ENCODE measurements at regions not wholly inside any gene's neighbourhood (a gene's known extent, or its start where the extent isn't known, plus 50 kb on each side); places are given as distances from the start of the nearest gene placed in this dataset.

- no peak for DNase-seq (ENCODE audit: low read depth)
- no peak overlapping the region for H3K4me3 ChIP-seq (replicated peaks; ENCODE audit: low read depth, low read length)
- TF ChIP-seq CTCF (IDR thresholded peaks at IDR 0.05; ENCODE audit: low read length, missing control alignments), result no peak
These were observed 89.8 kb upstream of the TUT7 start for GRCh38 chr9:86443992-86444391.

- peak; percentile 85 for DNase-seq (ENCODE audit: low read depth)
- peak; percentile 90 for TF ChIP-seq CTCF (IDR thresholded peaks at IDR 0.05; ENCODE audit: low read length, missing control alignments)
- peak overlapping the region; percentile 18 for H3K4me3 ChIP-seq (replicated peaks; ENCODE audit: low read depth, low read length)
These were observed 80.0 kb upstream of the TUT7 start for GRCh38 chr9:86434039-86434726.

- peak; percentile 41 for DNase-seq (ENCODE audit: low read depth)
- no peak overlapping the region for H3K4me3 ChIP-seq (replicated peaks; ENCODE audit: low read depth, low read length)
- no peak for TF ChIP-seq CTCF (IDR thresholded peaks at IDR 0.05; ENCODE audit: low read length, missing control alignments)
These were observed 70.2 kb upstream of the TUT7 start for GRCh38 chr9:86424251-86424891.

GRCh38 chr9:86413971-86414880 lies 60.0 kb upstream of the TUT7 start:
- DNase-seq (ENCODE audit: low read depth), result peak; percentile 67
- peak; percentile 60 for TF ChIP-seq CTCF (IDR thresholded peaks at IDR 0.05; ENCODE audit: low read length, missing control alignments)
- H3K4me3 ChIP-seq (replicated peaks; ENCODE audit: low read depth, low read length), result no peak overlapping the region

- no peak for DNase-seq (ENCODE audit: low read depth)
- no peak for TF ChIP-seq CTCF (IDR thresholded peaks at IDR 0.05; ENCODE audit: low read length, missing control alignments)
These were observed 56.1 kb upstream of the TUT7 start for GRCh38 chr9:86410281-86410680.

GRCh38 chr9:86408121-86408520 lies 53.9 kb upstream of the TUT7 start:
- DNase-seq (ENCODE audit: low read depth), result no peak
- H3K4me3 ChIP-seq (replicated peaks; ENCODE audit: low read depth, low read length), result no peak overlapping the region
- no peak for TF ChIP-seq CTCF (IDR thresholded peaks at IDR 0.05; ENCODE audit: low read length, missing control alignments)

More at GRCh38 chr9:86410281-86410680, 56.1 kb upstream of the TUT7 start:
- no peak overlapping the region for H3K4me3 ChIP-seq (replicated peaks; ENCODE audit: low read depth, low read length)

Data from fibroblast of pulmonary artery (primary cell).